Peyer's patch (tissue), 4 donors: ENCODE measurements at regions not wholly inside any gene's neighbourhood (a gene's known extent, or its start where the extent isn't known, plus 50 kb on each side); places are given as distances from the start of the nearest gene placed in this dataset.

Experiments used
- DNase-seq, 3 donors: peaks; one replicate each; pipeline ENCODE4 v3.0.0-alpha.2; 2017 to 2019
- H3K27ac ChIP-seq, 4 donors: fragments of 200-600 bp; sonication (generic); one replicate each; pipeline ENCODE4 v1.5.1; 2016 to 2019
- H3K27me3 ChIP-seq, 2 donors: fragments of 200-600 bp; sonication (generic); one replicate each; pipeline ENCODE4 v1.5.1; 2019
- H3K36me3 ChIP-seq, 3 donors: fragments of 200-600 bp; sonication (generic); one replicate each; pipeline ENCODE4 v1.5.1; 2016 to 2019
- H3K4me1 ChIP-seq, 4 donors: fragments of 200-600 bp; sonication (generic); one replicate each; pipeline ENCODE4 v1.5.1; 2016 to 2019
- H3K4me3 ChIP-seq, 4 donors: fragments of 200-600 bp; sonication (generic); 1 replicate in 3 of 4; 2 replicates in 1 of 4; pipeline ENCODE4 v1.5.1; 2016 to 2019; ENCODE audit warnings: mild to moderate bottlenecking in 1 of 4
- H3K9me3 ChIP-seq, 4 donors: fragments of 200-600 bp; sonication (generic); one replicate each; pipeline ENCODE4 v1.5.1; 2016 to 2019; ENCODE audit warnings: mild to moderate bottlenecking in 1 of 4
- POLR2A ChIP-seq, 2 donors: fragments of 450-650 bp; IDR thresholded peaks; one replicate each; pipeline ENCODE4 v1.5.1; 2017; ENCODE audit warnings: antibody characterized with exemption in 2 of 2, mild to moderate bottlenecking in 2 of 2, moderate library complexity in 2 of 2
- TF ChIP-seq, protein P1 (sequence below), 6 experiments: fragments of 450-650 bp in 4 of 6; fragments of 200-600 bp in 2 of 6; sonication (generic) in 1 of 6; IDR thresholded peaks; one replicate each; pipeline ENCODE4 v1.5.1; 2017 to 2019; ENCODE audit warnings: antibody characterized with exemption in 6 of 6, mild to moderate bottlenecking in 3 of 6, moderate library complexity in 1 of 6

DNA sequence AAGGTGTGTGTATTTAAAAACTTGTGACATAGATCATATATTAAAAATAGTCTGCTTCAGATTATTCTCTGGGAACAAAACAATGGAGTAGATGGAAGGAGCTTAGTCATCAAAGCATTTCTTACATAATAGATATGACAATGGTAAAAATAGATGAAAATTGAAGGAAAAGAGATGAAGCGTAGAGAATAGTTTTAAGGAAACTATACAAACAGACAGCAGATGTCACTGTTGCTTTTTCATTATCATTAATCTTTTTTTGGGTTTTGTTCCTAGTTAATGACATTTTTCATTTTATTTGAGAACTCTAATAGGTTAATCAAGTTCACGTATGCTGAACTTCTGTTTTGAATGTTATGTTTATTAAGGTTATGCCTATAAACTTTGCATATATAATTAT, 149.2 kb upstream of the FBXO33 start:
- no peak for DNase-seq
- H3K9me3 ChIP-seq = no peaks in the 10 kb centered on the region
- no peaks in the 10 kb centered on the region for H3K4me1 ChIP-seq
- no peak overlapping the region for H3K4me3 ChIP-seq
- no peaks in the 10 kb centered on the region for H3K27me3 ChIP-seq
- no peaks in the 10 kb centered on the region for H3K36me3 ChIP-seq
- no peak for TF ChIP-seq POLR2A (IDR thresholded peaks at IDR 0.05)
- TF ChIP-seq, protein P1, sequence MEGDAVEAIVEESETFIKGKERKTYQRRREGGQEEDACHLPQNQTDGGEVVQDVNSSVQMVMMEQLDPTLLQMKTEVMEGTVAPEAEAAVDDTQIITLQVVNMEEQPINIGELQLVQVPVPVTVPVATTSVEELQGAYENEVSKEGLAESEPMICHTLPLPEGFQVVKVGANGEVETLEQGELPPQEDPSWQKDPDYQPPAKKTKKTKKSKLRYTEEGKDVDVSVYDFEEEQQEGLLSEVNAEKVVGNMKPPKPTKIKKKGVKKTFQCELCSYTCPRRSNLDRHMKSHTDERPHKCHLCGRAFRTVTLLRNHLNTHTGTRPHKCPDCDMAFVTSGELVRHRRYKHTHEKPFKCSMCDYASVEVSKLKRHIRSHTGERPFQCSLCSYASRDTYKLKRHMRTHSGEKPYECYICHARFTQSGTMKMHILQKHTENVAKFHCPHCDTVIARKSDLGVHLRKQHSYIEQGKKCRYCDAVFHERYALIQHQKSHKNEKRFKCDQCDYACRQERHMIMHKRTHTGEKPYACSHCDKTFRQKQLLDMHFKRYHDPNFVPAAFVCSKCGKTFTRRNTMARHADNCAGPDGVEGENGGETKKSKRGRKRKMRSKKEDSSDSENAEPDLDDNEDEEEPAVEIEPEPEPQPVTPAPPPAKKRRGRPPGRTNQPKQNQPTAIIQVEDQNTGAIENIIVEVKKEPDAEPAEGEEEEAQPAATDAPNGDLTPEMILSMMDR (IDR thresholded peaks at IDR 0.05) = peak in 1 of 6 experiments; percentile 4
- no peak overlapping the region for H3K27ac ChIP-seq

DNA sequence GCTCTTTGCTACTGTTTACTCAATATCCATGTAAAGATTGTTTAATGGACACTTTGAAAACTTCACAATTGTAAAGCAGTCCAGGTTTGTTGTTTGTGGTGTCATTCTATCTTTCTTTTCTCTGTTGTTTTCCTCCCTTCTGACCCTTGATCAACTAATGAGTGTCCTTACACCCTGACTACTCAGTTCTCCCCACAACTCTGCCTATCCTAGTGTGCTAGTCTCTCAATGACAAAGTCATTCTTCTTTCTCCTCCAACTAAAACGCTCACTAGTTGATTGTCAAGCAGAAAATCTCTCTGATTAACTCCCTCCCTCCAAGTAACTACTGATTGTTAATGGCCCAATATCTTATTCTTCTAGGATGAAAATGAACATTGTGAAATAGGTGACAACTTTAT, 148.5 kb upstream of the FBXO33 start:
- TF ChIP-seq, protein P1 (IDR thresholded peaks at IDR 0.05) = no peak
- TF ChIP-seq POLR2A (IDR thresholded peaks at IDR 0.05) = no peak
- no peak for DNase-seq
- no peaks in the 10 kb centered on the region for H3K9me3 ChIP-seq

GRCh38 chr14:39576736-39577135, 144.5 kb upstream of the FBXO33 start:
- Histone ChIP-seq H3K4me3 (no peak overlapping the region), H3K27ac (no peak overlapping the region), H3K4me1 (no peaks in the 10 kb centered on the region), H3K27me3 (no peaks in the 10 kb centered on the region), H3K36me3 (no peaks in the 10 kb centered on the region), H3K9me3 (no peaks in the 10 kb centered on the region)
- no peak for DNase-seq
- TF ChIP-seq, protein P1 (IDR thresholded peaks at IDR 0.05) = no peak
- TF ChIP-seq POLR2A (IDR thresholded peaks at IDR 0.05) = no peak

More for the DNA sequence above, 148.5 kb upstream of the FBXO33 start:
- Histone ChIP-seq H3K36me3 (no peaks in the 10 kb centered on the region), H3K27me3 (no peaks in the 10 kb centered on the region), H3K4me1 (no peaks in the 10 kb centered on the region), H3K4me3 (no peak overlapping the region), H3K27ac (no peak overlapping the region)

- no peaks in the 10 kb centered on the region for H3K4me1 ChIP-seq
- no peaks in the 10 kb centered on the region for H3K27me3 ChIP-seq
- H3K27ac ChIP-seq = no peak overlapping the region
- no peaks in the 10 kb centered on the region for H3K9me3 ChIP-seq
- H3K36me3 ChIP-seq = no peaks in the 10 kb centered on the region
- DNase-seq = no peak
- no peak overlapping the region for H3K4me3 ChIP-seq
- TF ChIP-seq, protein P1 (IDR thresholded peaks at IDR 0.05) = no peak
- TF ChIP-seq POLR2A (IDR thresholded peaks at IDR 0.05) = no peak
Observed at GRCh38 chr14:39576258-39576657, 144.0 kb upstream of the FBXO33 start.

- Histone ChIP-seq H3K36me3 (no peaks in the 10 kb centered on the region), H3K27me3 (no peaks in the 10 kb centered on the region), H3K4me3 (no peak overlapping the region), H3K27ac (no peak overlapping the region), H3K9me3 (no peaks in the 10 kb centered on the region), H3K4me1 (no peaks in the 10 kb centered on the region)
- TF ChIP-seq, protein P1 (IDR thresholded peaks at IDR 0.05) = no peak
- no peak for TF ChIP-seq POLR2A (IDR thresholded peaks at IDR 0.05)
- DNase-seq = no peak
Observed at GRCh38 chr14:39568809-39569538, 136.7 kb upstream of the FBXO33 start.
